GM23338 (cell line): ENCODE measurements at regions not wholly inside any gene's neighbourhood (a gene's known extent, or its start where the extent isn't known, plus 50 kb on each side); places are given as distances from the start of the nearest gene placed in this dataset.

ENCODE experiments used
- CTCF ChIP-seq, 2 experiments: fragments of 200-600 bp in 1 of 2; sonication (generic) in 1 of 2; conservative IDR thresholded peaks; 2 replicates each; pipeline versions ENCODE4 v1.5.1 to v1.6.1; 2016 to 2017; ENCODE audit warnings: antibody characterized with exemption in 2 of 2, low read depth in 2 of 2, mild to moderate bottlenecking in 2 of 2, moderate library complexity in 1 of 2
- EZH2 ChIP-seq: fragments of 200-600 bp; sonication (generic); IDR thresholded peaks from one replicate; pipeline ENCODE4 v1.8.0; 2017; ENCODE audit warnings: antibody characterized with exemption, mild to moderate bottlenecking, low read depth; ENCODE audit not compliant: unreplicated experiment
- EZH2phosphoT487 ChIP-seq: fragments of 200-600 bp; sonication (generic); IDR thresholded peaks from one replicate; pipeline ENCODE4 v1.8.1; 2018; ENCODE audit warnings: antibody characterized with exemption; ENCODE audit not compliant: unreplicated experiment
- POLR2AphosphoS5 ChIP-seq: IDR thresholded peaks from 2 replicates; pipeline ENCODE4 v1.6.1; 2016; ENCODE audit warnings: antibody characterized with exemption, low read depth
- REST ChIP-seq: IDR thresholded peaks from one replicate; pipeline ENCODE4 v1.6.1; 2018; ENCODE audit warnings: antibody characterized with exemption; ENCODE audit not compliant: unreplicated experiment
- ZNF114 ChIP-seq: fragments of 250-450 bp; sonication (Bioruptor Pico); IDR thresholded peaks from 2 replicates; pipeline ENCODE4 v1.5.0; 2020; ENCODE audit warnings: mild to moderate bottlenecking, moderate library complexity

GRCh38 chr1:17957588-17958267 lies 149.9 kb upstream of the IGSF21 start:
- TF ChIP-seq CTCF (conservative IDR thresholded peaks at IDR 0.05; ENCODE audit: low read depth in 2 of 2) (no peak), EZH2 (no peak), ZNF114 (CRISPR knock-in tag) (no peak), EZH2phosphoT487 (no peak), POLR2AphosphoS5 (no peak), REST (no peak)
